IMR-90 (cell line): ENCODE measurements at regions not wholly inside any gene's neighbourhood (a gene's known extent, or its start where the extent isn't known, plus 50 kb on each side); places are given as distances from the start of the nearest gene placed in this dataset.

Experiments used
- ATAC-seq: fragments of 200-7000 bp; cut with Tn5 transposase; 2 replicates; pipeline ENCODE4 v1.9.1; 2020; ENCODE audit warnings: low read depth, mild to moderate bottlenecking, moderate library complexity
- BruUV-seq: library from RNA; stranded (reverse); fragments of 400-500 nt; replicated peaks from 2 replicates; lab custom pipeline; 2021; lab: Mats Ljungman, UMichigan
- CTCF ChIA-PET: fragments of 300-600 bp; formaldehyde crosslinking; extraction: SDS; loops from one replicate; lab custom pipeline; 2021; ENCODE audit warnings: antibody characterized with exemption; lab: Yijun Ruan, JAX
- POLR2A ChIA-PET: fragments of 300-600 bp; sonication (Branson Sonifier 250); formaldehyde crosslinking; loops from one replicate; lab custom pipeline; 2022; ENCODE audit warnings: antibody characterized with exemption; ENCODE audit not compliant: unreplicated experiment; lab: Charles Lee
- DNase-seq: peaks from one replicate; pipeline ENCODE4 v3.0.0; 2013
- H2AFZ ChIP-seq: replicated peaks from 2 replicates; pipeline ENCODE3; 2013; ENCODE audit warnings: low read length, mild to moderate bottlenecking; ENCODE audit not compliant: poor library complexity
- H2AK5ac ChIP-seq: 2 replicates; pipeline ENCODE4 v1.6.1; 2013; ENCODE audit warnings: low read depth, low read length, inconsistent platforms
- H2AK9ac ChIP-seq: replicated peaks from 2 replicates; pipeline ENCODE3; 2013; ENCODE audit warnings: mild to moderate bottlenecking, low read depth, low read length, moderate library complexity; ENCODE audit not compliant: poor library complexity
- H2BK120ac ChIP-seq: 2 replicates; pipeline ENCODE4 v1.6.1; 2013; ENCODE audit warnings: low read depth, low read length, inconsistent platforms
- H2BK15ac ChIP-seq: 3 replicates; pipeline ENCODE4 v1.6.1; 2013; ENCODE audit warnings: low read depth, low read length, inconsistent platforms
- H2BK20ac ChIP-seq: 2 replicates; pipeline ENCODE4 v1.6.1; 2013; ENCODE audit warnings: low read depth, mild to moderate bottlenecking, inconsistent platforms, low read length, moderate library complexity
- H2BK5ac ChIP-seq: 2 replicates; pipeline ENCODE4 v1.6.1; 2013; ENCODE audit warnings: mild to moderate bottlenecking, low read depth, low read length, inconsistent platforms; ENCODE audit not compliant: poor library complexity, severe bottlenecking
- H3K14ac ChIP-seq: replicated peaks from 2 replicates; pipeline ENCODE4 v1.6.1; 2013; ENCODE audit warnings: low read depth, low read length, inconsistent platforms
- H3K18ac ChIP-seq: 2 replicates; pipeline ENCODE4 v1.6.1; 2013; ENCODE audit warnings: low read depth, low read length, control low read depth
- H3K23ac ChIP-seq: 2 replicates; pipeline ENCODE4 v1.6.1; 2013; ENCODE audit warnings: low read depth, low read length, inconsistent platforms
- H3K27ac ChIP-seq: 2 replicates; pipeline ENCODE4 v1.5.1; 2013; ENCODE audit warnings: mild to moderate bottlenecking, control low read depth, low read length; ENCODE audit not compliant: insufficient read depth
- H3K27me3 ChIP-seq: 2 replicates; pipeline ENCODE4 v1.6.1; 2013; ENCODE audit warnings: low read length; ENCODE audit not compliant: control insufficient read depth, insufficient read depth
- H3K36me3 ChIP-seq: 2 replicates; pipeline ENCODE4 v1.6.1; 2013; ENCODE audit warnings: low read length, mixed read lengths; ENCODE audit not compliant: control insufficient read depth, insufficient read depth
- H3K4ac ChIP-seq: 2 replicates; pipeline ENCODE4 v1.6.1; 2013; ENCODE audit warnings: low read depth, low read length, inconsistent platforms
- H3K4me1 ChIP-seq: 2 replicates; pipeline ENCODE4 v1.6.1; 2013; ENCODE audit warnings: low read length, mixed read lengths; ENCODE audit not compliant: control insufficient read depth, insufficient read depth
- H3K4me2 ChIP-seq: 2 replicates; pipeline ENCODE4 v1.6.1; 2013; ENCODE audit warnings: low read depth, mild to moderate bottlenecking, control low read depth, low read length, moderate library complexity
- H3K4me3 ChIP-seq: 2 replicates; pipeline ENCODE4 v1.5.1; 2013; ENCODE audit warnings: low read depth, mild to moderate bottlenecking, control low read depth, low read length, moderate library complexity; ENCODE audit not compliant: insufficient read depth
- H3K56ac ChIP-seq: 2 replicates; pipeline ENCODE4 v1.6.1; 2013; ENCODE audit warnings: low read length, inconsistent platforms; ENCODE audit not compliant: insufficient read depth; ENCODE audit errors: extremely low read depth
- H3K79me1 ChIP-seq, 2 experiments: 2 replicates each; pipeline ENCODE4 v1.6.1; 2013; ENCODE audit warnings: low read length in 2 of 2, inconsistent platforms in 1 of 2, low read depth in 1 of 2
- H3K9ac ChIP-seq: 2 replicates; pipeline ENCODE4 v1.6.1; 2013; ENCODE audit warnings: low read depth, low read length, control low read depth
- H3K9me1 ChIP-seq: 2 replicates; pipeline ENCODE4 v1.6.1; 2013; ENCODE audit warnings: low read length, inconsistent platforms; ENCODE audit not compliant: insufficient read depth
- H3K9me3 ChIP-seq: 2 replicates; pipeline ENCODE4 v1.6.1; 2013; ENCODE audit warnings: low read length; ENCODE audit not compliant: control insufficient read depth, insufficient read depth
- H4K20me1 ChIP-seq: 2 replicates; pipeline ENCODE4 v1.6.1; 2013; ENCODE audit warnings: low read length, inconsistent platforms; ENCODE audit not compliant: insufficient read depth
- H4K5ac ChIP-seq: 2 replicates; pipeline ENCODE4 v1.6.1; 2013; ENCODE audit warnings: mild to moderate bottlenecking, low read depth, low read length, control low read depth
- H4K8ac ChIP-seq, 2 experiments: 2 replicates each; pipeline ENCODE4 v1.6.1; 2013; ENCODE audit warnings: low read depth in 2 of 2, low read length in 2 of 2, control low read depth in 1 of 2, inconsistent platforms in 1 of 2
- H4K91ac ChIP-seq: 2 replicates; pipeline ENCODE4 v1.6.1; 2013; ENCODE audit warnings: low read depth, low read length, inconsistent platforms; ENCODE audit not compliant: insufficient read depth
- BHLHE40 ChIP-seq: fragments of 150-350 bp; IDR thresholded peaks from 2 replicates; pipeline ENCODE4 v1.6.1; 2016; ENCODE audit warnings: mild to moderate bottlenecking, low read depth, low read length
- CEBPB ChIP-seq: IDR thresholded peaks from 2 replicates; pipeline ENCODE4 v1.6.1; 2012; ENCODE audit warnings: low read depth, low read length, improper control_type of control experiment
- CHD1 ChIP-seq: IDR thresholded peaks from 2 replicates; pipeline ENCODE4 v1.6.1; 2012; ENCODE audit warnings: low read depth, low read length, improper control_type of control experiment
- FOS ChIP-seq: fragments of 150-350 bp; IDR thresholded peaks from 2 replicates; pipeline ENCODE4 v1.6.1; 2016; ENCODE audit warnings: low read depth, low read length
- MAFK ChIP-seq: IDR thresholded peaks from 2 replicates; pipeline ENCODE4 v1.6.1; 2012; ENCODE audit warnings: low read depth, low read length, improper control_type of control experiment
- MAZ ChIP-seq: IDR thresholded peaks from 2 replicates; pipeline ENCODE4 v1.6.1; 2012; ENCODE audit warnings: low read depth, mild to moderate bottlenecking, low read length, improper control_type of control experiment, moderate library complexity, borderline replicate concordance
- MXI1 ChIP-seq: IDR thresholded peaks from 2 replicates; pipeline ENCODE4 v1.6.1; 2012; ENCODE audit warnings: low read depth, mild to moderate bottlenecking, low read length, moderate library complexity, borderline replicate concordance
- NFE2L2 ChIP-seq: fragments of 150-350 bp; IDR thresholded peaks from 2 replicates; pipeline ENCODE4 v1.6.1; 2016; ENCODE audit warnings: low read depth, mild to moderate bottlenecking, low read length
- POLR2A ChIP-seq: IDR thresholded peaks from 2 replicates; pipeline ENCODE4 v1.6.1; 2012; ENCODE audit warnings: mild to moderate bottlenecking, low read depth, low read length
- RAD21 ChIP-seq: IDR thresholded peaks from 2 replicates; pipeline ENCODE4 v1.6.1; 2012; ENCODE audit warnings: low read length, improper control_type of control experiment
- RCOR1 ChIP-seq: IDR thresholded peaks from 2 replicates; pipeline ENCODE4 v1.6.1; 2012; ENCODE audit warnings: mild to moderate bottlenecking, low read length, improper control_type of control experiment; ENCODE audit not compliant: insufficient replicate concordance
- RFX5 ChIP-seq: IDR thresholded peaks from 2 replicates; pipeline ENCODE4 v1.8.0; 2012; ENCODE audit warnings: low read depth, mild to moderate bottlenecking, low read length, moderate library complexity
- SMC3 ChIP-seq: fragments of 150-350 bp; IDR thresholded peaks from 2 replicates; pipeline ENCODE4 v1.6.1; 2016; ENCODE audit warnings: low read depth, mild to moderate bottlenecking, antibody characterized with exemption, low read length, moderate library complexity
- USF2 ChIP-seq: fragments of 150-350 bp; IDR thresholded peaks from 2 replicates; pipeline ENCODE4 v1.6.1; 2017; ENCODE audit warnings: mild to moderate bottlenecking, antibody characterized with exemption, low read length, low read depth
- WGBS, 2 experiments: methylation state at CpG; one replicate each; pipeline versions ENCODE4 v1.1.5 to v1.1.7; 2013; ENCODE audit warnings: missing lambda C conversion rate in 2 of 2; ENCODE audit not compliant: insufficient read length in 1 of 2; ENCODE audit errors: extremely low coverage in 2 of 2; 5-methylcytosine and 5-hydroxymethylcytosine counted together
- dilution Hi-C: fragments of 300-500 bp; cut with HindIII; formaldehyde crosslinking; loops from one replicate; pipeline ENCODE4 v1.14.3; 2018; ENCODE audit warnings: low sequenced_read_pairs; ENCODE audit not compliant: unreplicated experiment
- in situ Hi-C: fragments of 300-500 bp; cut with MboI; formaldehyde crosslinking; loops from 3 replicates; pipeline ENCODE4 v1.14.3; 2019; ENCODE audit warnings: low sequenced_read_pairs, inconsistent platforms, mixed read lengths
- intact Hi-C: fragments of 100-400 bp; cut with micrococcal nuclease; formaldehyde crosslinking; loops from 2 replicates; pipeline ENCODE4 v1.10.0; 2022
- TF ChIP-seq, protein P1 (sequence below): fragments of 150-350 bp; IDR thresholded peaks from 2 replicates; pipeline ENCODE4 v1.6.1; 2016; ENCODE audit warnings: low read depth, mild to moderate bottlenecking, low read length, moderate library complexity, borderline replicate concordance
- TF ChIP-seq, protein P2 (sequence below): conservative IDR thresholded peaks from 2 replicates; pipeline ENCODE4 v1.5.1; 2012; ENCODE audit warnings: mild to moderate bottlenecking, low read depth, low read length, improper control_type of control experiment

DNA sequence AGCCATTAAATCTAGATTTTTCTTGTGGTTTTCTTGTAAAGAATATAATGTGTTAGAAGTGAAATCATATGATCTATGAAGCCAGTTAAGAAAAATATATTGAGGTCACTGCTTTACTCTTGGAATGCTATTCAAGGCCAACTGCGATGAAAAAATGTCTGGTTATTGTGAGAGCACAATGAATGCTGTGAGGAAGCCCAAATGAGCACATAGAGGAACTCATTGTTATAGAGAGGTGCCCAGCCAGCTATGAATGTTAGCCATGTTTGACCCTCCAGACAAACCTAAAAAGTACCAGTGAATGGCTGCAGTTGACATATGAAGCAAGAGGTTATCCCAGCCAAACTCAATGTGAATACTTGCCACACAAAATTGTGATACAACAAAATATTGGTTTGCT lies 359.8 kb upstream of the FAM174A start:
- Histone ChIP-seq H2BK5ac (no peak overlapping the region), H2AK5ac (no peak overlapping the region), H3K36me3 (no peaks in the 10 kb centered on the region), H3K4me3 (no peak overlapping the region), H3K9me3 (peaks cover 2% of the 10 kb centered on the region), H3K4me2 (no peak overlapping the region), H3K27ac (no peak overlapping the region), H4K5ac (no peak overlapping the region), H3K4me1 (no peaks in the 10 kb centered on the region), H4K91ac (no peak overlapping the region), H2AK9ac (no peak overlapping the region), H3K4ac (no peak overlapping the region), H3K14ac (no peak overlapping the region), H4K8ac (no peak overlapping the region), H2AFZ (no peak overlapping the region), H3K9me1 (no peaks in the 10 kb centered on the region), H4K20me1 (no peaks in the 10 kb centered on the region), H2BK120ac (no peak overlapping the region), H3K18ac (no peak overlapping the region), H2BK20ac (no peak overlapping the region), H3K56ac (no peak overlapping the region), H2BK15ac (no peak overlapping the region), H3K23ac (no peak overlapping the region), H3K9ac (no peak overlapping the region), H3K79me1 (no peaks in the 10 kb centered on the region), H3K27me3 (no peaks in the 10 kb centered on the region)
- no peak for DNase-seq
- dilution Hi-C loops: no loop called here
- intact Hi-C loops: no loop called here
- in situ Hi-C loops: no loop called here
- TF ChIP-seq CEBPB (no peak), MAFK (no peak), FOS (no peak), BHLHE40 (no peak), RFX5 (no peak), RCOR1 (no peak), SMC3 (no peak), RAD21 (no peak), POLR2A (no peak), MAZ (no peak), MXI1 (no peak), USF2 (no peak), NFE2L2 (no peak), CHD1 (no peak)
- TF ChIP-seq, protein P1, sequence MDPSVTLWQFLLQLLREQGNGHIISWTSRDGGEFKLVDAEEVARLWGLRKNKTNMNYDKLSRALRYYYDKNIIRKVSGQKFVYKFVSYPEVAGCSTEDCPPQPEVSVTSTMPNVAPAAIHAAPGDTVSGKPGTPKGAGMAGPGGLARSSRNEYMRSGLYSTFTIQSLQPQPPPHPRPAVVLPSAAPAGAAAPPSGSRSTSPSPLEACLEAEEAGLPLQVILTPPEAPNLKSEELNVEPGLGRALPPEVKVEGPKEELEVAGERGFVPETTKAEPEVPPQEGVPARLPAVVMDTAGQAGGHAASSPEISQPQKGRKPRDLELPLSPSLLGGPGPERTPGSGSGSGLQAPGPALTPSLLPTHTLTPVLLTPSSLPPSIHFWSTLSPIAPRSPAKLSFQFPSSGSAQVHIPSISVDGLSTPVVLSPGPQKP: no peak
- TF ChIP-seq, protein P2, sequence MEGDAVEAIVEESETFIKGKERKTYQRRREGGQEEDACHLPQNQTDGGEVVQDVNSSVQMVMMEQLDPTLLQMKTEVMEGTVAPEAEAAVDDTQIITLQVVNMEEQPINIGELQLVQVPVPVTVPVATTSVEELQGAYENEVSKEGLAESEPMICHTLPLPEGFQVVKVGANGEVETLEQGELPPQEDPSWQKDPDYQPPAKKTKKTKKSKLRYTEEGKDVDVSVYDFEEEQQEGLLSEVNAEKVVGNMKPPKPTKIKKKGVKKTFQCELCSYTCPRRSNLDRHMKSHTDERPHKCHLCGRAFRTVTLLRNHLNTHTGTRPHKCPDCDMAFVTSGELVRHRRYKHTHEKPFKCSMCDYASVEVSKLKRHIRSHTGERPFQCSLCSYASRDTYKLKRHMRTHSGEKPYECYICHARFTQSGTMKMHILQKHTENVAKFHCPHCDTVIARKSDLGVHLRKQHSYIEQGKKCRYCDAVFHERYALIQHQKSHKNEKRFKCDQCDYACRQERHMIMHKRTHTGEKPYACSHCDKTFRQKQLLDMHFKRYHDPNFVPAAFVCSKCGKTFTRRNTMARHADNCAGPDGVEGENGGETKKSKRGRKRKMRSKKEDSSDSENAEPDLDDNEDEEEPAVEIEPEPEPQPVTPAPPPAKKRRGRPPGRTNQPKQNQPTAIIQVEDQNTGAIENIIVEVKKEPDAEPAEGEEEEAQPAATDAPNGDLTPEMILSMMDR: no peak
- no TSS peak for BruUV-seq
- ChIA-PET CTCF (no interaction called here), POLR2A (no interaction called here)
- no peak for ATAC-seq
- no CpG with 5 or more reads among the region's 1 CpG for WGBS, 2 experiments
